SJCRH30 (cell line): ENCODE measurements at regions not wholly inside any gene's neighbourhood (a gene's known extent, or its start where the extent isn't known, plus 50 kb on each side); places are given as distances from the start of the nearest gene placed in this dataset.

Source experiments
- DNase-seq, 2 experiments: peaks; one replicate each; pipeline ENCODE4 v3.0.0-alpha.2; 2015 to 2020
- H3K27ac ChIP-seq: fragments of 250-450 bp; sonication (Bioruptor Pico); 2 replicates; pipeline ENCODE4 v1.5.1; 2020; ENCODE audit warnings: mild to moderate bottlenecking, moderate library complexity
- H3K27me3 ChIP-seq: fragments of 250-450 bp; sonication (Bioruptor Pico); 2 replicates; pipeline ENCODE4 v1.5.1; 2020; ENCODE audit warnings: mild to moderate bottlenecking, moderate library complexity
- H3K36me3 ChIP-seq: fragments of 250-450 bp; sonication (Bioruptor Pico); 2 replicates; pipeline ENCODE4 v1.5.1; 2020; ENCODE audit warnings: mild to moderate bottlenecking, moderate library complexity
- H3K4me1 ChIP-seq: fragments of 250-450 bp; sonication (Bioruptor Pico); 2 replicates; pipeline ENCODE4 v1.5.1; 2020; ENCODE audit warnings: mild to moderate bottlenecking, moderate library complexity
- H3K4me3 ChIP-seq: fragments of 250-450 bp; sonication (Bioruptor Pico); 2 replicates; pipeline ENCODE4 v1.5.1; 2020; ENCODE audit warnings: mild to moderate bottlenecking, moderate library complexity
- H3K9me3 ChIP-seq: fragments of 250-450 bp; sonication (Bioruptor Pico); replicated peaks from 2 replicates; pipeline ENCODE4 v1.5.1; 2020; ENCODE audit warnings: mild to moderate bottlenecking, moderate library complexity

GRCh38 chr20:23224806-23225205, 125.8 kb upstream of the NXT1 start:
- Histone ChIP-seq H3K9me3 (0 out of 2 replicates have a peak, but pooled peaks cover 3% of the 10 kb centered on the region), H3K27me3 (no peaks in the 10 kb centered on the region), H3K27ac (no peak overlapping the region), H3K36me3 (no peaks in the 10 kb centered on the region), H3K4me1 (peaks cover 11% of the 10 kb centered on the region; the same call in 1 of the 2 replicates), H3K4me3 (no peak overlapping the region)
- DNase-seq: no peak

GRCh38 chr20:23223908-23224580, 126.5 kb upstream of the NXT1 start:
- DNase-seq: no peak
- H3K4me1 ChIP-seq: peaks cover 8% of the 10 kb centered on the region; the same call in 1 of the 2 replicates
- H3K4me3 ChIP-seq: no peak overlapping the region
- H3K9me3 ChIP-seq: 0 out of 2 replicates have a peak, but pooled peaks cover 3% of the 10 kb centered on the region
- H3K27ac ChIP-seq: no peak overlapping the region
- H3K27me3 ChIP-seq: no peaks in the 10 kb centered on the region
- H3K36me3 ChIP-seq: no peaks in the 10 kb centered on the region

GRCh38 chr20:23222531-23223200, 127.9 kb upstream of the NXT1 start:
- Histone ChIP-seq H3K27me3 (no peaks in the 10 kb centered on the region), H3K27ac (no peak overlapping the region), H3K36me3 (no peaks in the 10 kb centered on the region), H3K4me1 (0 out of 2 replicates have a peak, but pooled peaks cover 2% of the 10 kb centered on the region), H3K4me3 (no peak overlapping the region), H3K9me3 (0 out of 2 replicates have a peak, but pooled peaks cover 3% of the 10 kb centered on the region)
- DNase-seq: no peak

- Histone ChIP-seq H3K27me3 (no peaks in the 10 kb centered on the region), H3K4me3 (no peak overlapping the region), H3K4me1 (no peaks in the 10 kb centered on the region), H3K27ac (no peak overlapping the region), H3K9me3 (peaks cover 3% of the 10 kb centered on the region; the same call in 1 of the 2 replicates), H3K36me3 (no peaks in the 10 kb centered on the region)
- no peak for DNase-seq
These were observed 130.9 kb upstream of the CD93 start for GRCh38 chr20:23217023-23217422.

GRCh38 chr20:23215344-23215995, 129.3 kb upstream of the CD93 start:
- no peak for DNase-seq
- no peak overlapping the region for H3K4me3 ChIP-seq
- H3K36me3 ChIP-seq: no peaks in the 10 kb centered on the region
- no peak overlapping the region for H3K27ac ChIP-seq
- H3K4me1 ChIP-seq: no peaks in the 10 kb centered on the region
- no peaks in the 10 kb centered on the region for H3K27me3 ChIP-seq
- no peaks in the 10 kb centered on the region; the same call in 1 of the 2 replicates for H3K9me3 ChIP-seq

- H3K36me3 ChIP-seq: no peaks in the 10 kb centered on the region
- H3K27me3 ChIP-seq: no peaks in the 10 kb centered on the region
- no peaks in the 10 kb centered on the region; the same call in 1 of the 2 replicates for H3K9me3 ChIP-seq
- H3K4me3 ChIP-seq: no peak overlapping the region
- no peak overlapping the region for H3K27ac ChIP-seq
- H3K4me1 ChIP-seq: no peaks in the 10 kb centered on the region
- DNase-seq: no peak
These were observed 128.8 kb upstream of the CD93 start for GRCh38 chr20:23214903-23215302.

- peak in 1 of 2 experiments; percentile 32 for DNase-seq
- Histone ChIP-seq H3K4me3 (no peak overlapping the region), H3K36me3 (no peaks in the 10 kb centered on the region), H3K27me3 (no peaks in the 10 kb centered on the region), H3K27ac (no peak overlapping the region), H3K9me3 (no peaks in the 10 kb centered on the region; the same call in 1 of the 2 replicates), H3K4me1 (no peaks in the 10 kb centered on the region)
These were observed 126.4 kb upstream of the CD93 start for GRCh38 chr20:23212464-23212995.

GRCh38 chr20:23212011-23212410, 125.9 kb upstream of the CD93 start:
- Histone ChIP-seq H3K4me3 (no peak overlapping the region), H3K27me3 (no peaks in the 10 kb centered on the region), H3K27ac (no peak overlapping the region), H3K4me1 (peaks cover 1% of the 10 kb centered on the region; the same call in 1 of the 2 replicates), H3K9me3 (no peaks in the 10 kb centered on the region; the same call in 1 of the 2 replicates), H3K36me3 (no peaks in the 10 kb centered on the region)
- no peak for DNase-seq

GRCh38 chr20:23211164-23211563, 125.0 kb upstream of the CD93 start:
- no peak for DNase-seq
- H3K4me1 ChIP-seq: peaks cover 7% of the 10 kb centered on the region; the same call in 1 of the 2 replicates
- H3K27ac ChIP-seq: no peak overlapping the region

GRCh38 chr20:23207826-23208540, 121.9 kb upstream of the CD93 start:
- Histone ChIP-seq H3K9me3 (no peaks in the 10 kb centered on the region; the same call in 1 of the 2 replicates), H3K27ac (no peak overlapping the region), H3K4me1 (peaks cover 15% of the 10 kb centered on the region), H3K4me3 (no peak overlapping the region), H3K36me3 (no peaks in the 10 kb centered on the region), H3K27me3 (no peaks in the 10 kb centered on the region)
- DNase-seq: no peak

More at GRCh38 chr20:23211164-23211563, 125.0 kb upstream of the CD93 start:
- H3K36me3 ChIP-seq: no peaks in the 10 kb centered on the region
- H3K27me3 ChIP-seq: no peaks in the 10 kb centered on the region
- no peak overlapping the region for H3K4me3 ChIP-seq
- H3K9me3 ChIP-seq: no peaks in the 10 kb centered on the region; the same call in 1 of the 2 replicates

- peaks cover 15% of the 10 kb centered on the region for H3K4me1 ChIP-seq
- no peak overlapping the region for H3K4me3 ChIP-seq
- no peaks in the 10 kb centered on the region for H3K27me3 ChIP-seq
- no peaks in the 10 kb centered on the region; the same call in 1 of the 2 replicates for H3K9me3 ChIP-seq
- no peaks in the 10 kb centered on the region for H3K36me3 ChIP-seq
- DNase-seq: no peak
- H3K27ac ChIP-seq: no peak overlapping the region
These were observed 120.9 kb upstream of the CD93 start for GRCh38 chr20:23206995-23207394.

GRCh38 chr20:23206061-23206460, 119.9 kb upstream of the CD93 start:
- no peak for DNase-seq
- H3K27ac ChIP-seq: no peak overlapping the region
- H3K36me3 ChIP-seq: no peaks in the 10 kb centered on the region
- no peaks in the 10 kb centered on the region; the same call in 1 of the 2 replicates for H3K9me3 ChIP-seq
- no peaks in the 10 kb centered on the region for H3K27me3 ChIP-seq
- no peak overlapping the region for H3K4me3 ChIP-seq
- H3K4me1 ChIP-seq: peaks cover 15% of the 10 kb centered on the region

GRCh38 chr20:23205611-23206041, 119.5 kb upstream of the CD93 start:
- Histone ChIP-seq H3K27me3 (no peaks in the 10 kb centered on the region), H3K4me1 (peaks cover 15% of the 10 kb centered on the region), H3K9me3 (no peaks in the 10 kb centered on the region; the same call in 1 of the 2 replicates), H3K36me3 (no peaks in the 10 kb centered on the region), H3K27ac (no peak overlapping the region), H3K4me3 (no peak overlapping the region)
- DNase-seq: peak; percentile 29 to 54

- Histone ChIP-seq H3K4me1 (peaks cover 15% of the 10 kb centered on the region), H3K9me3 (no peaks in the 10 kb centered on the region; the same call in 1 of the 2 replicates), H3K27me3 (no peaks in the 10 kb centered on the region), H3K36me3 (no peaks in the 10 kb centered on the region), H3K27ac (no peak overlapping the region), H3K4me3 (no peak overlapping the region)
- peak in 1 of 2 experiments; percentile 46 for DNase-seq
These were observed 119.1 kb upstream of the CD93 start for GRCh38 chr20:23205211-23205610.
